Fibroblast of skin of back (primary cell): ENCODE measurements at regions not wholly inside any gene's neighbourhood (a gene's known extent, or its start where the extent isn't known, plus 50 kb on each side); places are given as distances from the start of the nearest gene placed in this dataset.
A peak's percentile ranks its signal among the peaks of the same experiment; 100 is the strongest.

ENCODE experiments used
- DNase-seq: peaks from one replicate; pipeline ENCODE4 v3.0.0-alpha.2; 2013

- DNase-seq: no peak
Measured at GRCh38 chr21:28749536-28749935, 243.1 kb downstream of the LTN1 start.

- DNase-seq: no peak
Measured at GRCh38 chr21:28747464-28747863, 245.2 kb downstream of the LTN1 start.

- no peak for DNase-seq
Measured at GRCh38 chr21:28746166-28746565, 246.5 kb downstream of the LTN1 start.

DNA sequence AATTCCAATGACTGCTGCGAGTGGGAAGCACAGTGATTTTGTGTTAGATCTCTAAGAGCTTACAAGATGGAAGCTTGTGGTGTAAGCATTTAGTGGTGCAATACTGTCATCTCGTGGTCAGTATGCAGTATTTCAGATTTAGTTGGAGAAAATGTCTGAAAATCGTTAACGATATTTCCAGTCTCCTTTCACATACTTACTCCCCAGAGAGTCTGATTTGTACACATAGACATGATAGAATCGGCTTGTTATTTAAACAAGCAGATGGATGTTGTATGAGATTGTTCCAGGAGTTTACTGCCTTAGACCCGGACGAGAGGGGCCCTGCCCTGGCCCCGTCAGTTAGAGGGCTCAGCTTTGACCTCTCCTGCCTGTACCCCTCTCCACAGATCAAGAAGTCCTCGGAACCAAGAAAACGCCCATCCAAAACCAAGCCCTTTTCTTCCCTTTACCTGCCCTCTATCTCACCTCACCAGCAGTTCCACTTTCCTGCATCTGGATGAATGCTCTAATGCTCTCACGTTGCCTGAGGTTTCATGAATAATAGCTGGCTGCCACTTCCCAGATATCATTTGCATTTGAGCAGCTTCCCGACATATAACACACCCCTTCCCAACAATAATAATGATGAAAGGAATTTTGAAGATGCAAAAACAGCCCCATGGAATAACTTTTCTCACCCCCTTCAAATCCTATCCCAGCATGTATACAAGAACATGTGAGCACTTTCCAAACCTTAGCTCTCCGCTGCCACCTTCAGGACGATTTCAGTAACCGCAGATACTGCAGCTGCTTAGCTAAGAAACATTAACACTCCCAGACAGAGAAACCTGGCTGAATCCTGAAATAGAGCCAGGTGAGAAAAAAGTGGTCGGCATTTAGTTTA, 247.3 kb downstream of the LTN1 start:
- peak; percentile 82 for DNase-seq

DNA sequence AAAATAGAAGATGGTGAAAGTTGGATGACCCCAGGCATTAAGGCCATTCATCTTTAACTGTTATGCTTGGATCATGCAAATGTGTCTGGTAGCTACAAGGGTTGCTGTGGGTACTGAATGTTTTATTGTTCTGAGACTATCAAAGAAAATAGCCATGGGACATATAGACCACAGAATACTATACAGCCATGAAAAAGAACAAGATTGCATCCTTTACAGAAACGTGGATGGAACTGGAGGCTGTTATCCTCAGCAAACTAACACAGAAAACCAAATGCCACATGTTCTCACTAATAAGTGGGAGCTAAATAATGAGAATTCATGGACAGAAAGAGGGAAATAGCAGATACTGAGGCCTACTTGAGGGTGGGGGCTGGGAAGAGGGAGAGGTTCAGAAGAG, 249.0 kb downstream of the LTN1 start:
- no peak for DNase-seq

DNA sequence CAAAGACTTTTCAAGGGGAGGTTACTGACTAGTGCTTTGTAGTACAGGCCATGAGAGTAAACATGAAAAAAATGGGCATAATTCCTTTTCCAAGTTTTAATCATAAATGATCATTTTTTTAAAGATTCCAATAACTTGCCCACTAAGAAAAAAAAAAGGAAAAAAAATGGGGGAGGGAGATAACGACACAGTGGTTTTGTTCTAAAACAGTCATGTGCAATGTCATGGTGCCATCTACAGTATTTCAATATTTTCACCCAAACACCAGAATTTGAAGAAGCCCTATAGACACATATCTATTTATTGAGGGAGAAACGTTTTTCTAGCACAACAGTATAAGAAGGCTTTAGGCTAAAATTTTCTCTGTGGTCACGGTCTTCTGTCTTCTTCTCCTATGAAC, 250.2 kb downstream of the LTN1 start:
- DNase-seq: peak; percentile 75

- no peak for DNase-seq
Measured at GRCh38 chr21:28740125-28740524, 252.6 kb downstream of the LTN1 start.

GRCh38 chr21:28738882-28739281, 253.8 kb downstream of the LTN1 start:
- DNase-seq: no peak

- no peak for DNase-seq
Measured at GRCh38 chr21:28738420-28738704, 254.3 kb downstream of the LTN1 start.

DNA sequence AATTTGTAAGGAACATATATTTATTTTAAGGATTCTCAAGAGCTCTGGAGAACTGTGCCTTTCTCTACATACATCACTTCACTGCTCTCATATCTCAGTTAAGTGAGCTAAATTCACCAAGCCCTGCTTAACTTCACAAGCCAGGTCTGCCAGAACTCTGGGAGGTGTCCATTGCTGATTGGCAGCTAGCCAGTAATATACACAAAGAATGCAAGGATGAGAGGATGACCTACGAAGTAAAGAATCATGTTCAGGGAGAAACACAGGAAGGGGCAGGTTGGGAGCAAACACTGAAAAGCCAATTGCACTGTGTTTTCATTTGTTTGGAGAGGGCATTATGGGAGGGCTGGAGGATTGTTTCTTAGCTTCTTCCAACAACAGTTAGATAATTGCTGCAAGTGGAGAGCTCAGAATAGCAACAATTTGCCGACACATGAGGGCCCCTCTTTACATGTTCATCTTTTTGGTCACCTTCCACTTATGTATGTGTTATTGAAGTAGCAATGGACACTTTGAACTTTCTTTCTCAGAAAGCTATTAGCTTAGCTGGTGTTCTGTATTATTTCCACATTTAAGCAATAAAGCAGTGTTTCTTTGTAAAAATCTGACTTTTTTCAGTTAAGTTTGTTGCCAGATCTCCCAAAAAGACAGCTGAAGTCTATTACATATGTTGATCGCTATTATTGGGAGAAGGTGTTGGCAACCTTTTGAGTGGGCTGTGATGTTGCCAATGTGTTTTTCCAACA, 254.8 kb downstream of the LTN1 start:
- DNase-seq: peak; percentile 74

GRCh38 chr21:28734522-28735175, 258.0 kb downstream of the LTN1 start:
- DNase-seq: no peak

- DNase-seq: no peak
Measured at GRCh38 chr21:28731700-28732321, 260.9 kb downstream of the LTN1 start.

GRCh38 chr21:28729887-28730286, 262.8 kb downstream of the LTN1 start:
- DNase-seq: no peak

GRCh38 chr21:28727809-28728208, 264.9 kb downstream of the LTN1 start:
- no peak for DNase-seq

DNA sequence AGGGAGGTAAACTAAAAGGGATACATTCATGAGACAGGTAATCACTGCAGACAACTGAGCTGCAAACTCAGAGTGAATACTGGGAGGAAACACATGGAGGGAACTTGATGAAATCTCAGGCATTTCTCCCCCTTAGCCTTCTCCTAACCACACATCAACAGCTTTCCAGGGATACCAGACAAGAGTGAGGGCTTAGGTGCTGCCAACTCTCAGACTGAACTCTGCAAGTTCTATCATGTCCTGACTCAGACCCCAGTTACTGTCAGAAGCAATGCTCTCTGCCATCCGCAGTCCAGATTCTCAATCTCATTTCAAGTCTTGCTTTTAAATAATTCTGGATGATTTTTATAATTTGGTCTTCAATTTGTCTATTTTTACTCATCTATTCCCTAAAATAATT, 267.3 kb downstream of the LTN1 start:
- DNase-seq: no peak

GRCh38 chr21:28723646-28724045, 269.0 kb downstream of the LTN1 start:
- no peak for DNase-seq

- DNase-seq: peak; percentile 19
Measured at GRCh38 chr21:28719723-28720122, 273.0 kb downstream of the LTN1 start.

GRCh38 chr21:28714777-28715464, 277.8 kb downstream of the LTN1 start:
- peak; percentile 90 for DNase-seq

DNA sequence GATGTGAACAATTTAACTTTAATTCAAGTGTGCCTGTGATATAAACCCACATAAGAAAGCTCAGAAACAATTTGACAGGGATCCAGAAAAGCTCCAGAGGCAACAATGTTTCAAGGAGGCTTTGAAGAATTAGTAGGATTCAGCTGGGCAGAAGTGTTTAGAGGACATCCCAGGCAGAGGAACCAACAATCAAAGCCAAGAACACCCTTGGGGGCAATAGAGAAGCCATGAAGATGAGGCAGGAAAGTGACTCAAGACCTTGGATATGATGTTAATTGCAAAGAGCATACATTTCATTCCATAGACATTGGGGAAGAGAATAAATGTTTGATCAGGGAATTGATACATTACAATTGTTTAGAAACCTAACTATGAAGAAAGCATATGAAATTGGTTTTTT, 280.3 kb downstream of the LTN1 start:
- DNase-seq: peak; percentile 55

GRCh38 chr21:28705616-28706015, 287.1 kb downstream of the LTN1 start:
- peak; percentile 64 for DNase-seq

GRCh38 chr21:28704746-28705145, 287.9 kb downstream of the LTN1 start:
- no peak for DNase-seq

- DNase-seq: no peak
Measured at GRCh38 chr21:28703861-28704260, 288.8 kb downstream of the LTN1 start.
